ENCODE measurements at regions not wholly inside any gene's neighbourhood (a gene's known extent, or its start where the extent isn't known, plus 50 kb on each side); places are given as distances from the start of the nearest gene placed in this dataset.

DNA sequence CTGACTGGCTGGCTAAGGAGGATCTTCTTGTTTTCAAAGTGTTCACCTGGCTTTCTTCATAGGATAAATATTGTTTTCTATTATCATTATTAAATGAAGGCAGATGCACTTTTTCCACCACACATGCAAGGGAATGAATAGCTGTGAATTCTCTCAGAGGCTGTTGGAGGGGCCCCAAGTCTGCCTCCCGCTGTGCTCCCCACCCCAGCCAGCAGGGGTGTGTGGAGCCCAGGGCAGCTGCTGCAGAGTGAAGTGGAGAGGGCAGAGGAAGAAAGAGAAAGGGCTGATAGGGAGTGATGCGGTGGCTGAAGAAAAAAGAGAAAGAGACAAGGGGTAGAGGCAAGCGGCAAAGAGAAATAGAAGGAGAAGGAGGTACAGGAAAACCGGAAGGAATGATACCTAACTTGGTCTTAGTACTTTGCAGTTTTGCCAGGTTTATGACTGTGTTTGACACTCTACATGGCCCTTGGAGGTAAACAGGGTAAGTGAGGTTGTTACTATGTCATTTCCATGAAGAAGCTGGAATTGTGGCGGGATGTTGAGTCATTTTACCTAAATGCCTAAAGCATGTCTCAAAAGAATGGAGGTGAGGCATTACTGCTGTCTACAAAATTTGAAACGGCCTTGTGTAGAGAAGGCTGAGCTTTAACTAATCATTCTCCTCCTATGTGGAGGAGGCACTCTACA is 145.7 kb upstream of the B3GAT1 start:
- no peak for DNase-seq
- Histone ChIP-seq H3K9me3 (no peaks in the 10 kb centered on the region), H3K27ac (no peak overlapping the region), H3K4me3 (no peak overlapping the region), H3K36me3 (no peaks in the 10 kb centered on the region), H3K4me1 (no peaks in the 10 kb centered on the region), H3K27me3 (no peaks in the 10 kb centered on the region)
- intact Hi-C loops (cut with DNase I; ENCODE audit: low total_unique reads), result no loop called here
- TF ChIP-seq, protein P1, sequence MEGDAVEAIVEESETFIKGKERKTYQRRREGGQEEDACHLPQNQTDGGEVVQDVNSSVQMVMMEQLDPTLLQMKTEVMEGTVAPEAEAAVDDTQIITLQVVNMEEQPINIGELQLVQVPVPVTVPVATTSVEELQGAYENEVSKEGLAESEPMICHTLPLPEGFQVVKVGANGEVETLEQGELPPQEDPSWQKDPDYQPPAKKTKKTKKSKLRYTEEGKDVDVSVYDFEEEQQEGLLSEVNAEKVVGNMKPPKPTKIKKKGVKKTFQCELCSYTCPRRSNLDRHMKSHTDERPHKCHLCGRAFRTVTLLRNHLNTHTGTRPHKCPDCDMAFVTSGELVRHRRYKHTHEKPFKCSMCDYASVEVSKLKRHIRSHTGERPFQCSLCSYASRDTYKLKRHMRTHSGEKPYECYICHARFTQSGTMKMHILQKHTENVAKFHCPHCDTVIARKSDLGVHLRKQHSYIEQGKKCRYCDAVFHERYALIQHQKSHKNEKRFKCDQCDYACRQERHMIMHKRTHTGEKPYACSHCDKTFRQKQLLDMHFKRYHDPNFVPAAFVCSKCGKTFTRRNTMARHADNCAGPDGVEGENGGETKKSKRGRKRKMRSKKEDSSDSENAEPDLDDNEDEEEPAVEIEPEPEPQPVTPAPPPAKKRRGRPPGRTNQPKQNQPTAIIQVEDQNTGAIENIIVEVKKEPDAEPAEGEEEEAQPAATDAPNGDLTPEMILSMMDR (IDR thresholded peaks at IDR 0.05), result no peak
- no peak for TF ChIP-seq POLR2A (IDR thresholded peaks at IDR 0.05)

DNA sequence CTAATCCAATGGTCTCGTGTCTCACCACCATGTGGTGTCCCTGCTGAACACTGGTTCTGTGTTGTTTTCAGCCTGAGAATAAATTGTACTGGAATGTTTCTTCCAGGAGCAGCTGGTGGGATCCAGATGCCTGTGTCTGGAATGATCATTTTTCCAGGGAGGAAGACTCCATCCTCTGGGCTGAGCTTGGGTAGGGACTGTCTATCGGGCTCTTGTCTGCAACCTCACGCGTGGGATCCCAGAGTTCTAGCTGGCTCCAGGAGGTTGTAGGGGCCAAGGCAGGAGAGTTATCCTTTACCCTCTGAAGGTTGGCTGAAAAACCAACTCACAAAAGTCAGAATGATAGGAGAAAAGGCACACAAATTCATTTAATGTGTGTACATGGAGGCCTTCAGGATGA is 144.1 kb upstream of the B3GAT1 start:
- DNase-seq, result no peak
- Histone ChIP-seq H3K27me3 (no peaks in the 10 kb centered on the region), H3K27ac (no peak overlapping the region), H3K9me3 (no peaks in the 10 kb centered on the region), H3K4me1 (no peaks in the 10 kb centered on the region), H3K4me3 (no peak overlapping the region), H3K36me3 (no peaks in the 10 kb centered on the region)
- intact Hi-C loops (cut with DNase I; ENCODE audit: low total_unique reads), result no loop called here
- TF ChIP-seq, protein P1 (IDR thresholded peaks at IDR 0.05), result no peak
- no peak for TF ChIP-seq POLR2A (IDR thresholded peaks at IDR 0.05)

DNA sequence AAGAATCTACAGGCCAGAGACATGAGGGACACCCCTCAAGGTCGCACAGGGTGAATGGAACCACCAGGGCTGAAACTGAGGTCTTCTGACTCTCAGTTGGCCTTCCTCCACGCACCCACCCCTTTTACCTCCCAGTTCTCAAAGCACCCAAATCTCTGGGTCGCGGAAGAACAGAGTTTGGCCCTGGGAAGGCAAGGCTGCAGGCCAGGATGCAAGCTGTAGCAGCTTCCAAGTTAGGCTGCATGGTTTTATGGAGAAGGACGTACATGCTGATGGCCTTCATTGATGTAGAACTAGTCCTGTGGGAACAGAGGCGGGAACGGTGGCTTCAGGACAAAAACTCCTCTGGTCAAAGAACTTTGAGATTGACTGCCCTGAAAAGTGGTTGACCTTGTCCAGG is 143.5 kb upstream of the B3GAT1 start:
- Histone ChIP-seq H3K36me3 (no peaks in the 10 kb centered on the region), H3K27ac (no peak overlapping the region), H3K9me3 (no peaks in the 10 kb centered on the region), H3K27me3 (no peaks in the 10 kb centered on the region), H3K4me1 (no peaks in the 10 kb centered on the region), H3K4me3 (no peak overlapping the region)
- no peak for DNase-seq
- no peak for TF ChIP-seq POLR2A (IDR thresholded peaks at IDR 0.05)
- TF ChIP-seq, protein P1 (IDR thresholded peaks at IDR 0.05), result no peak
- intact Hi-C loops (cut with DNase I; ENCODE audit: low total_unique reads), result no loop called here

DNA sequence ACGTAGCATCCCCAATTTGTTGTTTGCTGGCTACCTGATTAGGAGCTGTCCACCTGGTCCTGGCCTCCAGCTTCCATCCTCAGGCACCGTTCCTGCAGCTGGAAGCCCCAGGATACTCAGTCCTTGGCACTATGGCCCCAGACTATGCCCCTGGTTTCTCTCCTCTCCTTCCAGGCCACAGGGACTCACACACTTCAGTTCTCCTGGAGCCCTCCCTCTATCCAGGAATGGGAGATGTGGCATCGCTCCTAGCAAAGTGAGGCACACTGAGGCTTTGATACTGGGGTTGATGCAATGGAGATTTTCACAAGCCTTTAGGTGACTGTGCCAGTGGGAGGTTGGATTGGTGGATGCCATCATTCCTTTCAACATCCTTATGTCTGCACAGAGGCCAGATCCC is 142.8 kb upstream of the B3GAT1 start:
- Histone ChIP-seq H3K36me3 (no peaks in the 10 kb centered on the region), H3K27ac (no peak overlapping the region), H3K9me3 (no peaks in the 10 kb centered on the region), H3K4me1 (no peaks in the 10 kb centered on the region), H3K27me3 (no peaks in the 10 kb centered on the region), H3K4me3 (no peak overlapping the region)
- intact Hi-C loops (cut with DNase I; ENCODE audit: low total_unique reads), result no loop called here
- TF ChIP-seq POLR2A (IDR thresholded peaks at IDR 0.05), result no peak
- TF ChIP-seq, protein P1 (IDR thresholded peaks at IDR 0.05), result no peak
- DNase-seq, result no peak

DNA sequence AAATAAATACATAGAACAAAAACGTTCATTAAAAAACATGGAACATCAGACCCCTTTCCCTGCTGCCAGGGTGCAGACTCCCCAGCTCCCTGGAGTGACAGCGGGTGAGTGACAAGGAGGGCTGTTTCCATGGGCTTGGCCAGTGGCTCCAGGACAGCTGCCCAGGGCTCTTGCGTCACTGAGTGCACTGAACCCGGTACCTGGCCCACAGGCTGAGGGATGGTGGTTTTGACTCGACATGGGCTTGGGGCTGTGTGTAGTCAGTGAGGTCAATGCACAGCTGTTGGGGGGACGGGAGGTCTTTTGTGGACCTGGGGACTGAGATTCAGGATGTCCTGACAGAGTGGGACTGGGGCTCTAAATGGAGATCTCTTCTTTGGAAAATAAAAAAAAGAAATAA is 142.1 kb upstream of the B3GAT1 start:
- no peaks in the 10 kb centered on the region for H3K4me1 ChIP-seq
- H3K27ac ChIP-seq, result no peak overlapping the region
- TF ChIP-seq, protein P1 (IDR thresholded peaks at IDR 0.05), result no peak
- TF ChIP-seq POLR2A (IDR thresholded peaks at IDR 0.05), result no peak
- intact Hi-C loops (cut with DNase I; ENCODE audit: low total_unique reads), result no loop called here
- H3K9me3 ChIP-seq, result no peaks in the 10 kb centered on the region
- no peaks in the 10 kb centered on the region for H3K36me3 ChIP-seq
- no peak for DNase-seq
- no peaks in the 10 kb centered on the region for H3K27me3 ChIP-seq
- no peak overlapping the region for H3K4me3 ChIP-seq

Data from uterus (tissue), 3 donors.